HG03135 (cell line): ENCODE measurements at regions not wholly inside any gene's neighbourhood (a gene's known extent, or its start where the extent isn't known, plus 50 kb on each side); places are given as distances from the start of the nearest gene placed in this dataset.
"Not testable (repeated sequence)": the region's sequence is repeated elsewhere in the genome, so short reads cannot be mapped to it uniquely, and the experiment has no call there.

Experiments used
- ATAC-seq: cut with Tn5 transposase; IDR thresholded peaks from one replicate; pipeline ENCODE4 v1.9.1; 2021; ENCODE audit warnings: mild to moderate bottlenecking, moderate library complexity; ENCODE audit not compliant: unreplicated experiment

DNA sequence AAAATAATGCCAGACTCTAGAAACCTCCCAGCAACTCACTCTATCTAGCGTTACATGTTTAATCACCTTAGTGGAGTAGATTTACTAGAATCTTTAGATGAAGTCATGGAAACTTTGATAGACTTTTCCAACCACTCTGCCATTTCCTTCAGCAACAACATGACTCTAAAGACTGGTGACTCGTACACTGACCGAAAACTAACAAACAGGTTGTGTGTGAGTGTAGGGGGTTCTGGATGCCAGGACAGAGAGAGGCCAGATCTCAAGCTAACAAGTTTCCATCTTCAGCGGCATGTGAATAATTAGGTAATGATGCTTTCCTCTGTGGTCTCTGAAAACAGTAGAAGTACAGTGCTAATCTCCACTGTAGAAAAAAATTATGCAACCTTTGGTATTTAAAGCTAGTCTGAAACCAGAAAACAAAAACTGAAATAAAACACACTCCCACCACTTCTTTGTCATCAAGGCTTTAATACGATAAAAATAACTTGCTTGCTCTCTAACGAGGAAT lies 286.4 kb downstream of the PRDM5 start:
- ATAC-seq: no peak

GRCh38 chr4:120633810-120634209 lies 288.7 kb downstream of the PRDM5 start:
- no peak for ATAC-seq

DNA sequence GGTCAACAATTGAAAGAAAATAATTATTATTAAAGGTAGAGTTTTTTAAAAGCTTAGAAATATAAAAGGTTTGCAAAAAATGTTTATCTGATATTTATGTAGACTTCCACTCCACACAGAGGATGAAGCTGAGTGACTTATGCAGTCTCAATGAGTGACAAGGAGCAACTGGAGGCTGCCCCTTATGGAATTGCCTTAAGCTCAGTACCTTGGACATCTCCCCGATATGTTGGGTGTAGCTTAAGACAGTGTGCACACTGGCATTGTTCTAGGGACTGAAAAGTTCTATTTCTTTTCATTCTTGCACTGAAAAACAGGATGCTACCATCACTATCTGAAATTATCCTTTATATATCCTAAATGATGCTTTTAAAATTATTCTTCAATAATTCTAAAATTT lies 292.1 kb downstream of the PRDM5 start:
- ATAC-seq: no peak

- ATAC-seq: no peak
Measured at GRCh38 chr4:120629546-120630108, 292.9 kb downstream of the PRDM5 start.

DNA sequence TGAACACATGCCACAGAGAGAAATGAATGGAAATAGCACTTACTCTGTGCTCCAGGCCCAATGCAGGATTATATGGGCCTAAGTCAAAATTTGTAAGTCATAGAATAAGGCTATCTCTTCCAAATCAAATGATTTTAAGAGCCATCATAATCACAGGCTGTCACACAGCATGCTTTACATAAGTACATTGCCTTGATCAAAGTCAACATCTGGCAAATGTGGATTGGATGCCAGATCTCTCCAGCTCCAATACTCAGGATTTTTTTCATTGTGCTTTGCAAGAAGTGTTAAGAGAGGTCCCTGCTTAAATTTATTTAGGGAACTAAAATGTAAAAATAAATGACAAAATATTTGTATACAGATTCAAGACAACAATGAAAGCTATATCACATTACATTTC lies 299.9 kb downstream of the PRDM5 start:
- ATAC-seq: no peak

GRCh38 chr4:120617171-120617570 lies 305.4 kb downstream of the PRDM5 start:
- ATAC-seq: no peak

- ATAC-seq: no peak
Measured at GRCh38 chr4:120616041-120616440, 306.5 kb downstream of the PRDM5 start.

GRCh38 chr4:120613778-120614177 lies 308.7 kb downstream of the PRDM5 start:
- ATAC-seq: no peak

DNA sequence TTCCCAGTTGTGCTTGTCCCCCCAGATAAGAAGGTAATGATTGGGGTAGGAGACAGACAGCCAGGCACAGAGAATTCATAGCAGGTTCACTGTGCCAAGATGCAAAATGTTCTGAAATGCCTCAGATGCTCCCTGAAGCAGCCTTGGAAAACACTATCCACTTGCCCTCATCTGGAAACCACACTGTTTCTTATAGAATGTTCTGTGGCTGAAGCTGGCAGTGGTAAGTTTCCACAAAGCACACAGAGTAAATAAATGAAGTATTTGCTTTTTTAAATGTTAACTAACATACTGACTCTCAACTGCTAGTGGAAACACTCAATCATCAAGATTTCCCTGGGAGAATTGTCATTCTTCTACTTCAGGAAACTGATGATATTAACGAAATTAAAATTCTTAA lies 311.4 kb downstream of the PRDM5 start:
- no peak for ATAC-seq

DNA sequence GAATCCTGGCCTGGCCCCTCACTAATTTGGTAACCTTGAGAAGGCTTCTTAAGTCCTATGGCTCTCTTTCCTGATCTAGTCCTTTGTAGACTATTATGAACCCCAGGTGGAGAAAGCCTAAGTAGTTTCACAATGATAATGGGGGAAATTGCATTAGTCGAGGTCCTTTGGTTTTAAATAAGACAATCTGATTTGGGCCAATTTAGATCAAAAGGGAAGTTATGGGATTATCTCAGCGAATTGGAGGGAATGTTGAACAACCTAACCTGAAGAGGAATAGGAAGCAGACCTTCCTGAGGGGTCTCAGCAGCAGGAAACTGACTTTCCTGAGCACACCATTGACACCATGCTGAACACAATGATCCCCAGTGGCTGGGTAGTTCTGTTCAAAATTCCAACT lies 331.5 kb downstream of the PRDM5 start:
- ATAC-seq: no peak

DNA sequence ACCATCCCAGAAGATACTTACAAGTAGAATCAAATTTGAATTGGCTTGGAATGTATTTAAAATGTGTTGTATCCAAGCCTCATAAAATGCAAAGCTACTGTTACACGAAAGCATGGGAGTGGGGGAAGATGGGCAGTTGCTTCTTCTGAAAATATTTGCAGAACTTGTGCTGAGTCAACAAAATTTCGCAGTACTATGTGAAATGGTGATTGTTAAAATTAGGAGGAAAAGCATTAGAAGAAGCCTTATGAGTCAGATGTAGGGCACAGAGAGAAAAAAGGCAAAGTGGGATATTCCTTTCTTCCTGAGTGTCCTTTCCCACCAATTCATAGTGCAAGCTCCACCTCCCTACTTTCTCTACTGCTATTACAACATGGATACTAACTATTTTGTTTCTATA lies 332.7 kb downstream of the PRDM5 start:
- no peak for ATAC-seq

GRCh38 chr4:120568731-120569130 lies 353.8 kb downstream of the PRDM5 start:
- no peak for ATAC-seq

GRCh38 chr4:120561648-120562047 lies 360.9 kb downstream of the PRDM5 start:
- no peak for ATAC-seq

GRCh38 chr4:120557372-120557771 lies 365.2 kb downstream of the PRDM5 start:
- ATAC-seq: no peak

- ATAC-seq: no peak
Measured at GRCh38 chr4:120555058-120555457, 367.5 kb downstream of the PRDM5 start.

DNA sequence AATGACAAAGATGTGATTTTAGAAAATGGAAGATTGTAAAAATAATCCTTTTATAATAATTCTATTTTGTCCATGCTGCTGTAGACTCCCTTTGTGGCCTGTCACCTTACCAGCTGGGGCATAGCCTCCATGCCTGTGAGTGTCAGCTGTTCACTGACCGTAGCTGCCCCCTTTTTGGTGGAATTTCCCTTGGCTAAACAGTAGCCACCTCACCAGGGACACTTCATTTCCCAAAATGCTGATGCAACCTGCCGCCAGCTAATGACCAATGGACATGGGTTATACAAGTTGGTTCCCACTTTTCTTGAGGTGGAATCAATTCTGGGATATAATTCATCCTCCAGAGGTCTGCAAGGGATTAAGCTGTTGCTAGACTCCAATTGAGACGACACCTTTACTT lies 368.4 kb downstream of the PRDM5 start:
- ATAC-seq: no peak

DNA sequence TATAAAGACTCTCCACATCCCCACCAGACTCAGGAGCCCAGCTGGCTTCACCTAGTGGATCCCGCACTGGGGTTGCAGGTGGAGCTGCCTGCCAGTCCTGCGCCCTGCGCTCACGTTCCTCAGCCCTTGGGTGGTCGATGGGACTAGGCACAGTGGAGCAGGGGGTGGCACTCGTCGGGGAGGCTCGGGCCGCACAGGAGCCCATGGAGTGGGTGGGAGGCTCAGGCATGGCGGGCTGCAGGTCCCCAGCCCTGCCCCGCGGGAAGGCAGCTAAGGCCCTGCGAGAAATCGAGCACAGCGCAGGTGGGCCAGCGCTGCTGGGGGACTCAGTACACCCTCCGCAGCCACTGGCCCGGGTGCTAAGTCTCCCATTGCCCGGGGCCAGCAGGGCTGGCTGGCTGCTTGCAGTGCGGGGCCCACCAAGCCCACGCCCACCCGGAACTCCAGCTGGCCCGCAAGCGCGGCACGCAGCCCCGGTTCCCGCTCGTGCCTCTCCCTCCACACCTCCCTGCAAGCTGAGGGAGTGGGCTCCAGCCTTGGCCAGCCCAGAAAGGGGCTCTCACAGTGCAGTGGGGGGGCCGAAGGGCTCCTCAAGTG lies 371.8 kb downstream of the PRDM5 start:
- ATAC-seq: not testable (repeated sequence)

- no peak for ATAC-seq
Measured at GRCh38 chr4:120549011-120549570, 373.4 kb downstream of the PRDM5 start.

DNA sequence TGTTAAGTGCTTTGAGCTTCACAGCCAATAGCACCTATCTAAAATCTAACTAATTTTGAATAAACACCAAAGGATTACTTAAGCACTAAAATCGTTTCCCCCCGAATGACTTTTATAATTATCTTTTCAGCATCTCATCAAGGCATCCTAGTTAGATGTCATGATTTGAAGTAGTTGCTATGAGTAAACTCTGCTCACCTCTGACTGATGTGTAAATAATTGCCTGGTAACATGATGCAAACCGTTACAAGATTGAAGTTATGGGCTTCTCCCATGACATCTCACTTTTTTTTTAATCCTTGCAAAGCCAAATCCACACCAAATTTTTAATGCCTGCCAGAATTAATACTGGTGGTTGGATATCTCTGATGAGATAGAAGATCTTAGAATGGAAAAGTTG lies 377.1 kb downstream of the PRDM5 start:
- no peak for ATAC-seq

- no peak for ATAC-seq
Measured at GRCh38 chr4:120544838-120545237, 377.7 kb downstream of the PRDM5 start.

GRCh38 chr4:120540625-120541024 lies 381.9 kb downstream of the PRDM5 start:
- ATAC-seq: no peak

DNA sequence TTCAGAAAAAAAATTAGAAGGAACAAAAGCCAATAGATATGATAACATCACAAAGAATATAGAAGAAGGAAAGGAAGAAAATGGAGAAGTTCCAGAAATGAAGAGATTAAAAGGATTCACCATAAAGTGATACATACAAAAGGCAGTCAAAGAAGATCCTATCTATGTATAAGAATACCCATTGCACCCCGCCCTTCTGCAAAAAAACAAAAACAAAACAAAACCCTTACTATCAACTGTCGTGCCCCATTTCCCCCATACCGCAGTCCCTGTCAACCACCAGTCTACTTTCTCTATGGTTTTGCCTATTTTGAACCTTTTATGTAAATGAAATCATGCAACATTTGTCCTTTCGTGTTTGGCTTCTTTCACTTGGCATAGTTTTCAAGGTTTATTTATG lies 385.6 kb downstream of the PRDM5 start:
- no peak for ATAC-seq

DNA sequence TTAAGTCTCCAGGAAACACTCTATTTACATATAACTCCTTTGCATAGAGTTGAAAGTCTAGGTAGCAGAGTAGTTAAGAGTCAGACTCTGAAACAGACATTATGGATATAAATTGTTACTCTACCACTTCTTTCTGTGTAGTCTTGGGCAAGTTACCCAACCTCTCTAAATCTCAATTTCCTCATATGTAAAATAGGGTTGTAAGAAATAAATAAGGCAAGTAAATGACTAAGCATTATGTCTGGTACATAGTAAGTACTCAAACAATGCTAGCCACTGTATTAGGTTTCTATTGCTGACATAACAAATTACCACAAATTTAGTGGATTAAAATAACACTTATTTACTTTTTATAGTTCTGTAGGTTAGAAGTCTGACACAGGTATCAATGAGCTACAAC lies 394.1 kb downstream of the PRDM5 start:
- no peak for ATAC-seq
